PFSK-1 (cell line): ENCODE measurements at regions not wholly inside any gene's neighbourhood (a gene's known extent, or its start where the extent isn't known, plus 50 kb on each side); places are given as distances from the start of the nearest gene placed in this dataset.

Experiments used
- FOXP2 ChIP-seq: optimal IDR thresholded peaks from 2 replicates; pipeline ENCODE3; 2011; ENCODE audit warnings: borderline replicate concordance, control low read depth, inconsistent platforms; ENCODE audit not compliant: insufficient read depth; ENCODE audit errors: extremely low read length, extremely low read depth
- POLR2AphosphoS5 ChIP-seq: IDR thresholded peaks from 2 replicates; pipeline ENCODE4 v1.6.1; 2012; ENCODE audit warnings: low read depth, mild to moderate bottlenecking, control low read depth, low read length, moderate library complexity
- SIN3A ChIP-seq: IDR thresholded peaks from 2 replicates; pipeline ENCODE4 v1.6.1; 2012; ENCODE audit warnings: mild to moderate bottlenecking, low read length, moderate library complexity, borderline replicate concordance; ENCODE audit not compliant: insufficient read depth
- TAF1 ChIP-seq: IDR thresholded peaks from 2 replicates; pipeline ENCODE4 v1.6.1; 2012; ENCODE audit warnings: low read length, control low read depth, borderline replicate concordance; ENCODE audit not compliant: insufficient read depth
- TF ChIP-seq, protein P1 (sequence below), 2 experiments: IDR thresholded peaks; 2 replicates each; pipeline versions ENCODE4 v1.6.1 to v1.8.0; 2011 to 2012; ENCODE audit warnings: low read depth in 2 of 2, low read length in 2 of 2, control low read depth in 1 of 2, inconsistent platforms in 1 of 2, mild to moderate bottlenecking in 1 of 2, moderate library complexity in 1 of 2; ENCODE audit not compliant: insufficient read depth in 1 of 2

DNA sequence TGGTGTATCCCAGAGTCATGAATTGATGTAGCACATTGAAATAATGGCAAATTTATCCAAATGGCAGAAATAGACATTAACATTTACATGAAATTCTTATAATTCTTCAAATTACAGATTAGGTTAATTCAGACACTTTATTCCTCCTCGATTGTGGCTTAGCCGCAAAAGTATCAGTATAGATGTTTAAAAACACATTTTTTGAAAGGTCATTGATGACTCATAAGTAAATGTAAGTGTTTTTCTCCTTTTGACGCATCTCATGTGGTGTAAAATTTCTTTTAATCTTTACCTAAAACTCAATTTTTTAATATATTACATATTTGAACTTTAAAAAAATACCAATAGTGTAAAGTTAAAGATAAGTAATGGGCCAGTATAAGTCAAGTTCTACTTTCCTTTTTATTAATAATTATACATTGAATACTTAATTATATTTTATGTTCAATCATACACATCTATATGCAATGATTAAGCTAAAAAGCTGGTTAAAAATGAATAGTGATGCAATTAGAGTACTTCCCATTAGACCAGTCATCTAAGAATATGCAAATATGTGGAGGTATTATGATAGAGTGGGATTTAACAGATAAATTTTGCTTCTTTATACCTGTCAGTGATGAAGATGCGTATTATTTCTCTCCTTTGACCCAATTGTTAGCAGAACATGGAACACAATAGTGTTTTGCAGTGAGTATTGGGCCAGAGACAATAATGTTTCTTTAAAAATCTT lies 678.1 kb upstream of the DPPA4 start:
- TF ChIP-seq FOXP2 (no peak), SIN3A (no peak), TAF1 (no peak), POLR2AphosphoS5 (no peak)
- TF ChIP-seq, protein P1, sequence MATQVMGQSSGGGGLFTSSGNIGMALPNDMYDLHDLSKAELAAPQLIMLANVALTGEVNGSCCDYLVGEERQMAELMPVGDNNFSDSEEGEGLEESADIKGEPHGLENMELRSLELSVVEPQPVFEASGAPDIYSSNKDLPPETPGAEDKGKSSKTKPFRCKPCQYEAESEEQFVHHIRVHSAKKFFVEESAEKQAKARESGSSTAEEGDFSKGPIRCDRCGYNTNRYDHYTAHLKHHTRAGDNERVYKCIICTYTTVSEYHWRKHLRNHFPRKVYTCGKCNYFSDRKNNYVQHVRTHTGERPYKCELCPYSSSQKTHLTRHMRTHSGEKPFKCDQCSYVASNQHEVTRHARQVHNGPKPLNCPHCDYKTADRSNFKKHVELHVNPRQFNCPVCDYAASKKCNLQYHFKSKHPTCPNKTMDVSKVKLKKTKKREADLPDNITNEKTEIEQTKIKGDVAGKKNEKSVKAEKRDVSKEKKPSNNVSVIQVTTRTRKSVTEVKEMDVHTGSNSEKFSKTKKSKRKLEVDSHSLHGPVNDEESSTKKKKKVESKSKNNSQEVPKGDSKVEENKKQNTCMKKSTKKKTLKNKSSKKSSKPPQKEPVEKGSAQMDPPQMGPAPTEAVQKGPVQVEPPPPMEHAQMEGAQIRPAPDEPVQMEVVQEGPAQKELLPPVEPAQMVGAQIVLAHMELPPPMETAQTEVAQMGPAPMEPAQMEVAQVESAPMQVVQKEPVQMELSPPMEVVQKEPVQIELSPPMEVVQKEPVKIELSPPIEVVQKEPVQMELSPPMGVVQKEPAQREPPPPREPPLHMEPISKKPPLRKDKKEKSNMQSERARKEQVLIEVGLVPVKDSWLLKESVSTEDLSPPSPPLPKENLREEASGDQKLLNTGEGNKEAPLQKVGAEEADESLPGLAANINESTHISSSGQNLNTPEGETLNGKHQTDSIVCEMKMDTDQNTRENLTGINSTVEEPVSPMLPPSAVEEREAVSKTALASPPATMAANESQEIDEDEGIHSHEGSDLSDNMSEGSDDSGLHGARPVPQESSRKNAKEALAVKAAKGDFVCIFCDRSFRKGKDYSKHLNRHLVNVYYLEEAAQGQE (IDR thresholded peaks at IDR 0.05; ENCODE audit: insufficient read depth in 1 of 2, low read depth in 2 of 2, low read length in 2 of 2), result no peak

DNA sequence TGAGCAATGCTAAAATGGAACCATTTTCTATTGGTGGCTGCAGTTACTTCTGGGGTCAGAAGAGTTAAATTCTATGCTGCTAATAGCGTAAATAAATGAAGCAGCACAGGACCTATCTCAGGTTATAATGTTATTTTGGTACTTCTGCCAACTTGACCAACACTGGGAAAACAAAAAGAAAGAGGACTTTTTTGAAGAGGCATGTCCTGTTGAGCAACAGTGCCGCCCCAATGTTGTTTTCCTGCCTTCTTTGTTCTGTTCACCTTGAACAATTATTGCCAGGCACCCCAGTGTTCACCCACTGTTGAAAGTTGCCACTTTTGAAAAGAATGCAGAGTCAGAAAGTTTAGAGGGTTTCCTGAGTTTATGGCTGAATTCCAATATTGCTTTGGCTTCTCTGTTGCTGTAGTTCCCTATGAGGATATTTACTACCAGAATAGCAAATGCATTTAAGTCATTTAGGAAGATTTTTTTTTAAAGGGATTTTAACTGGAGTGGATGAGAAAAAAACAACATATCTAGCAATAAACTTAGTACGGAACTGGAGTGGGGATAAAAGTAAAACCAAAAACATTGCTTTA lies 679.0 kb upstream of the DPPA4 start:
- no peak for TF ChIP-seq TAF1
- no peak for TF ChIP-seq FOXP2
- TF ChIP-seq, protein P1 (IDR thresholded peaks at IDR 0.05; ENCODE audit: insufficient read depth in 1 of 2, low read depth in 2 of 2, low read length in 2 of 2), result no peak
- TF ChIP-seq SIN3A, result no peak
- TF ChIP-seq POLR2AphosphoS5, result no peak

DNA sequence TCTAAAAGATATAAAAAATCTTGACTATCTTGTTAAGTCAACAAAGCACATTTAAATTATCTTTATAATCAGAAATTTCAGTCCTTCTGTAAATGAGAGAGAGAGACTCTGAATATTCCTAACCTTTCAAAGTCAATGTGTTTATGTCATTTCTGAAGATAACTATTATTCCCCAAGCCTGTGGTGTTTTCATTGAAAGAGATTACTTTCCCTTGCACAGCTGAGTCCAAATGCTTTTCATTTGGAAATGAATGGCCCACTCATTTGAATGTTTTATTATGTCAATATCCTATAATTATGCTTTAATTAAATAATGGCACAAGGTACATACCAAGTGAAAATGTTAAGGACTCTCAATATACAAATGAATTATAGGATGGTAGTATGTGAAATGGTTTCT lies 680.0 kb upstream of the DPPA4 start:
- TF ChIP-seq SIN3A (no peak), FOXP2 (no peak), POLR2AphosphoS5 (no peak), TAF1 (no peak)
- TF ChIP-seq, protein P1 (IDR thresholded peaks at IDR 0.05; ENCODE audit: insufficient read depth in 1 of 2, low read depth in 2 of 2, low read length in 2 of 2), result no peak

DNA sequence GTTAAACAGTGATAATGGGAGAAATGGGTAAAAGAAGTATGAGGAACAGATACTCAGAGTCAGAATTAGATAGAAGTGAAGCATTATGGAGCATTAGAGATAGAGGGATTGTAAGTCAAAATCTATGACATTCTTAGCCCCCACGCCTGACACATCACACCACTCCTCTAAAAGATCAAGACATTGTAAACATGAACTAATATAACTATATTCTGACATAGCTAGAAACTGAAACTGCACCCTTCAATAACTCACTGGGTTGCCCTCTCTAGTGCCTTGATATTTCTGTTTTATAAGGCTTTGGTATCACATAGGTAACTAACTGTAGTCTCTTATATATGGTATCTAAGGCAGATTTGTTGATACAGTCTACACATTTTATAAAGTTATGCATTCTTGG lies 684.3 kb upstream of the DPPA4 start:
- TF ChIP-seq SIN3A (no peak), FOXP2 (no peak), TAF1 (no peak), POLR2AphosphoS5 (no peak)
- TF ChIP-seq, protein P1 (IDR thresholded peaks at IDR 0.05; ENCODE audit: insufficient read depth in 1 of 2, low read depth in 2 of 2, low read length in 2 of 2), result no peak
